GM19240 (cell line): ENCODE measurements at regions not wholly inside any gene's neighbourhood (a gene's known extent, or its start where the extent isn't known, plus 50 kb on each side); places are given as distances from the start of the nearest gene placed in this dataset.

ENCODE experiments used
- DNase-seq: peaks from one replicate; pipeline ENCODE4 v3.0.0; 2011; ENCODE audit warnings: low spot score; ENCODE audit not compliant: insufficient read length

- peak; percentile 23 for DNase-seq
These were observed 64.5 kb upstream of the STK38L start for GRCh38 chr12:27179400-27180214.

GRCh38 chr12:27180906-27181505 is 63.1 kb upstream of the STK38L start:
- no peak for DNase-seq

- no peak for DNase-seq
These were observed 60.7 kb upstream of the STK38L start for GRCh38 chr12:27183342-27183741.

GRCh38 chr12:27185234-27186021 is 58.7 kb upstream of the STK38L start:
- DNase-seq: no peak

GRCh38 chr12:27186022-27186839 is 57.9 kb upstream of the STK38L start:
- no peak for DNase-seq

GRCh38 chr12:27187697-27188096 is 56.4 kb upstream of the STK38L start:
- DNase-seq: no peak

GRCh38 chr12:27190761-27191160 is 53.3 kb upstream of the STK38L start:
- DNase-seq: no peak

- DNase-seq: no peak
These were observed 52.6 kb upstream of the STK38L start for GRCh38 chr12:27191531-27191930.

- no peak for DNase-seq
These were observed 51.8 kb upstream of the STK38L start for GRCh38 chr12:27192118-27192802.

- DNase-seq: no peak
These were observed 51.0 kb upstream of the STK38L start for GRCh38 chr12:27193106-27193505.

- DNase-seq: no peak
These were observed 50.1 kb upstream of the STK38L start for GRCh38 chr12:27193854-27194544.
